Erythroblast (primary cell): ENCODE measurements at regions not wholly inside any gene's neighbourhood (a gene's known extent, or its start where the extent isn't known, plus 50 kb on each side); places are given as distances from the start of the nearest gene placed in this dataset.

Experiments
- GATA1 ChIP-seq: IDR thresholded peaks from 2 replicates; pipeline ENCODE4 v1.6.1; 2011; ENCODE audit warnings: low read depth, mild to moderate bottlenecking, control low read depth, low read length, moderate library complexity
- POLR2A ChIP-seq: IDR thresholded peaks from 2 replicates; pipeline ENCODE4 v1.6.1; 2011; ENCODE audit warnings: mild to moderate bottlenecking, low read length

DNA sequence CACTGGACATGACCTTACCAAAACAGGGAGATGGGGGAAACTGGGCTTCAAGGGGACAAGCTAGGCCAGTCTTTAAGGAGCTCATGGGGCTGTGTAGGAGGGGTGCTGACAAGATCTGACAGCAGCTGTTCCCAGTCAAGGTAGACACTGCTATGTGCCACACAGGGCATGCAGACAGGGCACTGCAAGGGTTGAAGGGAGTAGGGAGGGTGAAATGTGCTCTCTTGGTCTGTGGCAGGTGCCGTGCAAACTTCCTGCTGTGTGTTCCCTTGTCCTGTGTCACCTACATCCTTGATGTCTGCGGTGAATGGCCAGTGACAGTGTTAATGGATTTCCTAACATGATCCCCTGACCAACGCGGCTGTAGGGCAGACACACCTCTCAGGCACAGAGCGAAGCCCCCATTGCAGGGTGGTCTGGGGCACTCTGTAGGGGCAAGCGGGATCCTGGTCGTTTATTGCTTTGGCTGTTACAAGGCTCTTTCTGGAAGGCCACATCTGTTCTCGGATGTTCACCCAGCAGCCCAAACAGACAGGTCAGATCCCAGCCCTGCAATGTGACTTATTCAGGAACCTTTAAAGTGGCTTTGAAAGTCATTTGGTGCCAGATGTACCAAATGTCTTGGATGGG is 199.5 kb upstream of the ZNF536 start:
- TF ChIP-seq POLR2A (no peak), GATA1 (no peak)
